SK-N-SH (cell line): ENCODE measurements at regions not wholly inside any gene's neighbourhood (a gene's known extent, or its start where the extent isn't known, plus 50 kb on each side); places are given as distances from the start of the nearest gene placed in this dataset.

Source experiments
- CTCF ChIA-PET: fragments of 300-600, 350-600 bp; formaldehyde crosslinking; extraction: SDS; loops from one replicate; lab custom pipeline; 2021; lab: Yijun Ruan, JAX
- POLR2A ChIA-PET: fragments of 350-600 bp; sonication (Branson Sonifier 250); formaldehyde crosslinking; extraction: SDS; loops from one replicate; lab custom pipeline; 2020; ENCODE audit warnings: antibody characterized with exemption, inconsistent platforms; lab: Yijun Ruan, JAX
- DNase-seq: peaks from one replicate; pipeline ENCODE4 v3.0.0; 2012
- H2AFZ ChIP-seq: fragments of 200-600 bp; sonication (generic); 2 replicates; pipeline ENCODE4 v1.8.1; 2016; ENCODE audit warnings: antibody characterized with exemption, mild to moderate bottlenecking, low read depth
- H3F3A ChIP-seq: fragments of 200-600 bp; sonication (generic); replicated peaks from 2 replicates; pipeline ENCODE3; 2016; ENCODE audit warnings: antibody characterized with exemption, mild to moderate bottlenecking; ENCODE audit not compliant: insufficient read depth
- H3K27ac ChIP-seq, 2 experiments: fragments of 200-500 bp in 1 of 2; fragments of 200-600 bp in 1 of 2; sonication (Bioruptor generic) in 1 of 2; sonication (generic), shearing (Covaris generic) in 1 of 2; 2 replicates each; pipeline versions ENCODE4 v1.5.1 to v1.6.1; 2014 to 2016; ENCODE audit warnings: low read depth in 2 of 2, inconsistent platforms in 1 of 2, low read length in 1 of 2, mild to moderate bottlenecking in 1 of 2, mixed read lengths in 1 of 2
- H3K27me3 ChIP-seq: fragments of 200-600 bp; sonication (generic), shearing (Covaris generic); 2 replicates; pipeline ENCODE4 v1.6.1; 2016; ENCODE audit warnings: mixed run types; ENCODE audit not compliant: insufficient read depth
- H3K36me3 ChIP-seq, 2 experiments: fragments of 200-500 bp in 1 of 2; fragments of 200-600 bp in 1 of 2; sonication (Bioruptor generic) in 1 of 2; sonication (generic) in 1 of 2; replicated peaks in 1 of 2; 2 replicates each; pipeline versions ENCODE3 to v1.5.1; 2014 to 2016; ENCODE audit warnings: low read length in 1 of 2, mild to moderate bottlenecking in 1 of 2; ENCODE audit not compliant: insufficient read depth in 2 of 2, control insufficient read depth in 1 of 2
- H3K4me1 ChIP-seq, 2 experiments: fragments of 200-500 bp in 1 of 2; fragments of 200-600 bp in 1 of 2; sonication (Bioruptor generic) in 1 of 2; sonication (generic), shearing (Covaris generic) in 1 of 2; 2 replicates each; pipeline versions ENCODE4 v1.5.1 to v1.6.1; 2014 to 2016; ENCODE audit warnings: low read depth in 1 of 2, low read length in 1 of 2, mixed run types in 1 of 2; ENCODE audit not compliant: insufficient read depth in 2 of 2, control insufficient read depth in 1 of 2
- H3K4me2 ChIP-seq: fragments of 200-600 bp; sonication (generic), shearing (Covaris generic); 2 replicates; pipeline ENCODE4 v1.6.1; 2017; ENCODE audit warnings: mixed run types
- H3K4me3 ChIP-seq, 2 experiments: fragments of 200-500 bp in 1 of 2; fragments of 200-600 bp in 1 of 2; sonication (Bioruptor generic) in 1 of 2; sonication (generic), shearing (Covaris generic) in 1 of 2; 2 replicates each; pipeline versions ENCODE4 v1.5.1 to v1.8.1; 2014 to 2016; ENCODE audit warnings: low read depth in 2 of 2, inconsistent platforms in 1 of 2, low read length in 1 of 2, mild to moderate bottlenecking in 1 of 2, mixed read lengths in 1 of 2, moderate library complexity in 1 of 2
- H3K79me2 ChIP-seq: fragments of 200-600 bp; sonication (generic); 2 replicates; pipeline ENCODE4 v1.8.1; 2017; ENCODE audit warnings: mild to moderate bottlenecking; ENCODE audit not compliant: insufficient read depth
- H3K9ac ChIP-seq: fragments of 200-600 bp; sonication (generic); 2 replicates; pipeline ENCODE4 v1.6.1; 2017; ENCODE audit warnings: mixed run types
- H3K9me2 ChIP-seq: fragments of 200-600 bp; sonication (generic); 2 replicates; pipeline ENCODE4 v1.6.1; 2017; ENCODE audit warnings: mixed run types
- H3K9me3 ChIP-seq: fragments of 200-600 bp; sonication (generic); 2 replicates; pipeline ENCODE4 v1.6.1; 2017; ENCODE audit warnings: mixed run types, mild to moderate bottlenecking, moderate library complexity
- H4K20me1 ChIP-seq: fragments of 200-600 bp; sonication (generic); 2 replicates; pipeline ENCODE4 v1.6.1; 2017; ENCODE audit warnings: mild to moderate bottlenecking, mixed run types; ENCODE audit not compliant: insufficient read depth
- CHD2 ChIP-seq: fragments of 150-350 bp; IDR thresholded peaks from 2 replicates; pipeline ENCODE4 v1.6.1; 2018; ENCODE audit warnings: low read length; ENCODE audit not compliant: partially characterized antibody
- EP300 ChIP-seq, 2 experiments: IDR thresholded peaks; 2 replicates each; pipeline versions ENCODE4 v1.4.0 to v1.6.1; 2012; ENCODE audit warnings: borderline replicate concordance in 1 of 2, low read depth in 1 of 2, low read length in 1 of 2
- FOSL2 ChIP-seq: IDR thresholded peaks from 2 replicates; pipeline ENCODE4 v1.4.0; 2012; ENCODE audit warnings: low read depth, mild to moderate bottlenecking, moderate library complexity, borderline replicate concordance
- FOXJ3 ChIP-seq: sonication (generic); formaldehyde crosslinking; IDR thresholded peaks from 2 replicates; pipeline ENCODE4 v1.5.1; 2020; ENCODE audit warnings: mild to moderate bottlenecking, missing genetic modification reagents
- FOXM1 ChIP-seq: IDR thresholded peaks from 2 replicates; pipeline ENCODE4 v1.4.0; 2012; ENCODE audit warnings: low read depth, mild to moderate bottlenecking
- GABPA ChIP-seq: IDR thresholded peaks from 2 replicates; pipeline ENCODE4 v1.4.0; 2012; ENCODE audit warnings: low read depth, mild to moderate bottlenecking
- IRF3 ChIP-seq: fragments of 150-350 bp; IDR thresholded peaks from 2 replicates; pipeline ENCODE4 v1.6.1; 2016; ENCODE audit warnings: mild to moderate bottlenecking, low read depth, low read length
- JUND ChIP-seq: IDR thresholded peaks from 2 replicates; pipeline ENCODE4 v1.4.0; 2012
- MAX ChIP-seq: IDR thresholded peaks from 2 replicates; pipeline ENCODE4 v1.4.0; 2012; ENCODE audit warnings: low read depth
- MEF2A ChIP-seq: IDR thresholded peaks from 2 replicates; pipeline ENCODE4 v1.4.0; 2012; ENCODE audit warnings: low read depth, borderline replicate concordance
- NRF1 ChIP-seq: IDR thresholded peaks from 2 replicates; pipeline ENCODE4 v1.6.1; 2012; ENCODE audit warnings: low read depth, mild to moderate bottlenecking, low read length
- PBX3 ChIP-seq: IDR thresholded peaks from 2 replicates; pipeline ENCODE4; 2012
- REST ChIP-seq: IDR thresholded peaks from 2 replicates; pipeline ENCODE4 v1.6.1; 2012; ENCODE audit warnings: mild to moderate bottlenecking, low read depth, low read length, moderate library complexity
- RXRA ChIP-seq: IDR thresholded peaks from 2 replicates; pipeline ENCODE4 v1.4.0; 2012; ENCODE audit warnings: low read depth, mild to moderate bottlenecking, borderline replicate concordance
- SIN3A ChIP-seq: IDR thresholded peaks from 2 replicates; pipeline ENCODE4 v1.6.1; 2012; ENCODE audit warnings: low read depth, mild to moderate bottlenecking, low read length, moderate library complexity, borderline replicate concordance
- SMC3 ChIP-seq: IDR thresholded peaks from 2 replicates; pipeline ENCODE4 v1.6.1; 2012; ENCODE audit warnings: low read depth, low read length, improper control_type of control experiment
- TAF1 ChIP-seq: IDR thresholded peaks from 2 replicates; pipeline ENCODE4 v1.6.1; 2012; ENCODE audit warnings: low read depth, mild to moderate bottlenecking, low read length, moderate library complexity, borderline replicate concordance
- USF1 ChIP-seq: IDR thresholded peaks from 2 replicates; pipeline ENCODE4 v1.4.0; 2012; ENCODE audit warnings: low read depth, borderline replicate concordance
- YY1 ChIP-seq: IDR thresholded peaks from 2 replicates; pipeline ENCODE4 v1.4.0; 2012; ENCODE audit warnings: low read depth, mild to moderate bottlenecking
- WGBS: methylation state at CpG from one replicate; pipeline ENCODE4 v1.1.6; 2017; ENCODE audit warnings: low lambda C conversion rate; 5-methylcytosine and 5-hydroxymethylcytosine counted together

GRCh38 chr6:122284848-122285247 lies 114.6 kb upstream of the HSF2 start:
- Histone ChIP-seq H2AFZ (no peak overlapping the region), H3K36me3 (peaks cover 0 to 2% of the 10 kb centered on the region in 2 experiments), H3K27me3 (no peaks in the 10 kb centered on the region), H3K79me2 (no peaks in the 10 kb centered on the region), H4K20me1 (no peaks in the 10 kb centered on the region), H3K27ac (no peak overlapping the region), H3K4me1 (no peaks in the 10 kb centered on the region; a peak in 1 of 4 replicates), H3K9me3 (no peaks in the 10 kb centered on the region), H3K4me3 (no peak overlapping the region), H3K9me2 (no peaks in the 10 kb centered on the region), H3K9ac (no peak overlapping the region), H3F3A (no peaks in the 10 kb centered on the region), H3K4me2 (no peak overlapping the region)
- ChIA-PET POLR2A (no interaction called here), CTCF (interaction anchor here (1.2 kb wide), 1 partner anchor 207 kb away, joined by 3 read pairs; no protein-coding TSS in a partner anchor)
- 46% methylated on average over 1 of the region's 1 CpG for WGBS
- TF ChIP-seq SIN3A, result no peak
- no peak for TF ChIP-seq MEF2A
- TF ChIP-seq CHD2, result no peak
- no peak for TF ChIP-seq GABPA
- no peak for TF ChIP-seq FOXJ3 (CRISPR knock-in tag)
- no peak for TF ChIP-seq IRF3
- no peak for TF ChIP-seq NRF1
- no peak for TF ChIP-seq FOSL2
- TF ChIP-seq USF1, result no peak
- no peak for TF ChIP-seq REST
- no peak for DNase-seq

- H3K27ac ChIP-seq, result no peak overlapping the region
- H3K4me2 ChIP-seq, result no peak overlapping the region
- H3F3A ChIP-seq, result no peaks in the 10 kb centered on the region
- POLR2A ChIA-PET, result no interaction called here
- no peaks in the 10 kb centered on the region for H3K27me3 ChIP-seq
- no peak overlapping the region for H3K9ac ChIP-seq
- DNase-seq, result no peak
- no peaks in the 10 kb centered on the region for H3K9me2 ChIP-seq
- no peaks in the 10 kb centered on the region for H3K79me2 ChIP-seq
- H2AFZ ChIP-seq, result no peak overlapping the region
- H3K9me3 ChIP-seq, result no peaks in the 10 kb centered on the region
- WGBS, result 55% methylated on average over 4 of the region's 4 CpGs
- CTCF ChIA-PET, result interaction anchor here (1.2 kb wide), 1 partner anchor 207 kb away, joined by 3 read pairs; no protein-coding TSS in a partner anchor
- H4K20me1 ChIP-seq, result no peaks in the 10 kb centered on the region
- no peak overlapping the region for H3K4me3 ChIP-seq
- H3K36me3 ChIP-seq, result peaks cover 0 to 2% of the 10 kb centered on the region in 2 experiments
- H3K4me1 ChIP-seq, result no peaks in the 10 kb centered on the region; a peak in 1 of 4 replicates
- TF ChIP-seq SIN3A, result no peak
- no peak for TF ChIP-seq GABPA
- TF ChIP-seq IRF3, result no peak
- no peak for TF ChIP-seq TAF1
- no peak for TF ChIP-seq MAX
- no peak for TF ChIP-seq JUND
- no peak for TF ChIP-seq FOXM1
- no peak for TF ChIP-seq YY1
- no peak for TF ChIP-seq EP300 (IDR thresholded peaks at IDR 0.05; ENCODE audit: borderline replicate concordance in 1 of 2, low read depth in 1 of 2, low read length in 1 of 2)
- TF ChIP-seq PBX3, result no peak
- TF ChIP-seq SMC3, result no peak
- no peak for TF ChIP-seq RXRA
These were observed 114.0 kb upstream of the HSF2 start for GRCh38 chr6:122285292-122285913.
